ENCODE measurements at regions not wholly inside any gene's neighbourhood (a gene's known extent, or its start where the extent isn't known, plus 50 kb on each side); places are given as distances from the start of the nearest gene placed in this dataset.
"Not testable (repeated sequence)": the region's sequence is repeated elsewhere in the genome, so short reads cannot be mapped to it uniquely, and the experiment has no call there.

DNA sequence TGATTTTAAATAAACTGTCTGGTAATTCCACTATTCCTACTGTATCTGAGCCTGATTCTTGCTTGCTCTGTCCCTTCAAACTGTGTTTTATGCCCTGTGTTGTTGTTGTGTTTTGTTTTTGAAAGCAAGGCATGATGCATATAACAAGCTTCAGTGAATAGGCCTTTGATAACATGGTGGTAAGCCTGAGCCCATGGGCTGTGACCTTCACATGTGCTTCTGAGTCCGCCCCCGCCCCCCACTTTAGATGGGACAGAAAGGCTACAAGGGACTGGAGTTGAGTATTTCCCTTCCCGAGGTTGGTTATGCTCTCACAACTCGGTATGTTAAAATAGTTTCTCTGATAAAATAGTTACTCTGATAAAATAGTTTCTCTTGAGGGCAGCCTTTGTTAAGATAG, 119.0 kb upstream of the WNT7A start:
- no peak overlapping the region for H3K27ac ChIP-seq
- TF ChIP-seq ZFX (IDR thresholded peaks at IDR 0.05; ENCODE audit: borderline replicate concordance) (no peak), CTCF (IDR thresholded peaks at IDR 0.05) (no peak)

GRCh38 chr3:13995216-13995615, 115.3 kb upstream of the WNT7A start:
- not testable (repeated sequence) for H3K27ac ChIP-seq

DNA sequence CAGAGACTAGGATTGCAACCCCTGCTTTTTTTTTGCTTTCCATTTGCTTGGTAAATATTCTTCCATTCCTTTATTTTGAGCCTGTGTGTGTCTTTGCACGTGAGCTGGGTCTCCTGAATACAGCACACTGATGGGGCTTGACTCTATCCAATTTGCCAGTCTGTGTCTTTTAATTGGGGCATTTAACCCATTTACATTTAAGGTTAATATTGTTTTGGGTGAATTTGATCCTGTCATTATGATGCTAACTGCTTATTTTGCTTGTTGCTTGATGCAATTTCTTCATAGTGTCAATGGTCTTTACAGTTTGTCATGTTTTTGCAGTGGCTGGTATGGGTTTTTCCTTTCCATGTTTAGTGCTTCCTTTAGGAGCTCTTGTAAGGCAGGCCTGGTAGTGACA, 109.1 kb upstream of the WNT7A start:
- not testable (repeated sequence) for H3K27ac ChIP-seq

GRCh38 chr3:13976469-13976868, 96.6 kb upstream of the WNT7A start:
- TF ChIP-seq ZFX (IDR thresholded peaks at IDR 0.05; ENCODE audit: borderline replicate concordance) (no peak), CTCF (IDR thresholded peaks at IDR 0.05) (no peak)
- H3K27ac ChIP-seq: no peak overlapping the region

DNA sequence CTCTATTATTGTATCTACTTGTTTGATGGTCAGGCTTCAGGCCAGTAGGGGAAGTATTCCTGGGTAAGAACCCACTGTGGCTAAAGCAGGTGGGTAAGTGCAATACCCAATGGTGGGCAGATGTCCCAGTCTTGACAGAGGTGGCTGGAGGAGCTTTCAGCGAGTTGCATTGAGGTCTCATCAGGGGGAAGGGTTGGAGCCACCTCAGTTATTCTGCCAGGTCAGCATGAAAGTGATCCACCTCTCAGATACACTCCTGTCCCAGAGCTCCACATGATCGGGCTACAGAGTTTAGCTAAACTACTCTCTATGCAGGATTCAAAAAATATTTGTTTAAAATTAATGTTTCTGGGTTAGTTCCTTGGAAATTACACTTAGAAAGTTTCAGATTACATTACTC, 95.8 kb upstream of the WNT7A start:
- TF ChIP-seq CTCF (IDR thresholded peaks at IDR 0.05): no peak

GRCh38 chr3:13972679-13973379, 93.0 kb upstream of the WNT7A start:
- no peak for TF ChIP-seq ZFX (IDR thresholded peaks at IDR 0.05; ENCODE audit: borderline replicate concordance)
- TF ChIP-seq CTCF (IDR thresholded peaks at IDR 0.05): no peak
- no peak overlapping the region for H3K27ac ChIP-seq

More for the DNA sequence above, 95.8 kb upstream of the WNT7A start:
- no peak overlapping the region for H3K27ac ChIP-seq

DNA sequence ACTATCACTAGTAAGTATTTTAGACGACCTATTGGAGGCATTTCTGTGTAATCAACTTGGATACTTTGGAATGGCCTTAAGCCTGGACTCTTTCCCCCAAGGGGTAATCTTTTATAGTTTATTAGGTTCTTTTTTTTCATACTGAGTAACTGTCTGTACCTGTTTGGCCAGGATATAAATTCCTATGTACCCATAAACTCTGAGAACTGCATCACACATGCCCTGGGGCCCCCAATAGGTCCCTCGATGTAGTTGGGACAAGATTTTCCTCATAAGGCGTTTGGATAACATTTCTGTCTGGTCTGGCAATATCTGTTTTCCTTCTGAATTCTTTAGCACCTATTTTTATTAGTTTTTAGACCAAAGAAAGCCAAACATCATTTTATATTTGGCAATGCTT, 86.4 kb upstream of the WNT7A start:
- no peak overlapping the region for H3K27ac ChIP-seq
- TF ChIP-seq CTCF (IDR thresholded peaks at IDR 0.05): no peak
- TF ChIP-seq ZFX (IDR thresholded peaks at IDR 0.05; ENCODE audit: borderline replicate concordance): no peak

DNA sequence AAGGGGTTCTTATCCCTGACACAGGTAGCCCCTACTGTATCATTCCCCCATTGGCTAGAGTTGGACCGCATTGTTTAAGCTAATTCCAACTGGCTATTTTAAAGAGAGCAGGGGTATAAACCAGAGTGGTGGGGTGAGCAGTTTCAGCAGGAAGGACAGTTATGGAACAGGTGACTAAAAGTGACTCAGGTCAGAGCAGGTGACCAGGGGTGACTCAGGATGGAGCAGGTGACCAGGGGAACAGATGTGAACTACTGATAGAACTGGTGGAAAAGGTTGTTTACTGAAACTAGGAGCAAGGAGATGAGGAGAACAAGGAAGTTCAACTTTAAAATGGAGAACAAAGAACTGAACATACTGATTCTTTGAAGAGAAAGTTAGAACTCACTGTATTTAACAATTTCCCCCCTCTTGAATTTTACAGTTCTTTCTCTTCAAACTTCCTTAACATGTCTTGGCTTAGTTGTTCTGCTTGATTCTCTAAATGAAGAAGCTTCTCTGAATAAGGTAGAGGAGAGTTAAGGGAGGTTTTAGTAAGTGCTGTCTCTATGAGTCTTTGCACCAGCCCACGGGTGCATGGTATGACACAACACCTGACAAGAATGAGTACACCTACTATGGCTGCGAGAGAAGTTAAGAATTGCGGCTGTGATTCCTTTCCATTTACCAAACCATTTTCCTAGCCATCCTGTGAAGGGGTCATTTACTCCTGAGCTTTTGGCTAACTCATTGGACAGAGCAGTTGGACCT, 83.4 kb upstream of the WNT7A start:
- no peak for TF ChIP-seq CTCF (IDR thresholded peaks at IDR 0.05)
- TF ChIP-seq ZFX (IDR thresholded peaks at IDR 0.05; ENCODE audit: borderline replicate concordance): no peak
- H3K27ac ChIP-seq: no peak overlapping the region

Measured in 22Rv1 (cell line).